Amniotic stem cell (primary cell): ENCODE measurements at regions not wholly inside any gene's neighbourhood (a gene's known extent, or its start where the extent isn't known, plus 50 kb on each side); places are given as distances from the start of the nearest gene placed in this dataset.
"Not testable (repeated sequence)": the region's sequence is repeated elsewhere in the genome, so short reads cannot be mapped to it uniquely, and the experiment has no call there.

Experiments used
- DNase-seq: peaks from one replicate; lab custom pipeline; 2025; lab: John Stamatoyannopoulos, UW

GRCh38 chr9:761793-762560 is 79.5 kb upstream of the DMRT1 start:
- no peak for DNase-seq

- DNase-seq = no peak
These were observed 77.8 kb upstream of the DMRT1 start for GRCh38 chr9:763692-764091.

GRCh38 chr9:764105-764524 is 77.4 kb upstream of the DMRT1 start:
- no peak for DNase-seq

- DNase-seq = no peak
These were observed 76.5 kb upstream of the DMRT1 start for GRCh38 chr9:764986-765385.

- DNase-seq = not testable (repeated sequence)
These were observed 74.4 kb upstream of the DMRT1 start for GRCh38 chr9:767061-767561.

GRCh38 chr9:776086-776485 is 65.4 kb upstream of the DMRT1 start:
- no peak for DNase-seq

GRCh38 chr9:777978-778377 is 63.5 kb upstream of the DMRT1 start:
- no peak for DNase-seq

GRCh38 chr9:784202-784601 is 57.3 kb upstream of the DMRT1 start:
- no peak for DNase-seq

GRCh38 chr9:784916-785315 is 56.6 kb upstream of the DMRT1 start:
- no peak for DNase-seq

- DNase-seq = no peak
These were observed 55.5 kb upstream of the DMRT1 start for GRCh38 chr9:785997-786396.

GRCh38 chr9:786405-786804 is 55.1 kb upstream of the DMRT1 start:
- no peak for DNase-seq

- no peak for DNase-seq
These were observed 52.7 kb upstream of the DMRT1 start for GRCh38 chr9:788777-789176.
